BE2C (cell line): ENCODE measurements at regions not wholly inside any gene's neighbourhood (a gene's known extent, or its start where the extent isn't known, plus 50 kb on each side); places are given as distances from the start of the nearest gene placed in this dataset.

Source experiments
- DNase-seq: peaks from one replicate; pipeline ENCODE4 v3.0.0-alpha.2; 2020
- H3K27me3 ChIP-seq: fragments of 250-450 bp; sonication (Bioruptor Pico); 2 replicates; pipeline ENCODE4 v1.5.1; 2020; ENCODE audit warnings: mild to moderate bottlenecking
- H3K36me3 ChIP-seq: fragments of 250-450 bp; sonication (Bioruptor Pico); 2 replicates; pipeline ENCODE4 v1.5.1; 2020; ENCODE audit warnings: mild to moderate bottlenecking
- H3K4me1 ChIP-seq: fragments of 250-450 bp; sonication (Bioruptor Pico); 2 replicates; pipeline ENCODE4 v1.5.1; 2020
- H3K4me3 ChIP-seq: 2 replicates; pipeline ENCODE4 v1.5.1; 2011; ENCODE audit warnings: low read depth, low read length
- H3K9me3 ChIP-seq: fragments of 250-450 bp; sonication (Bioruptor Pico); 2 replicates; pipeline ENCODE4 v1.5.1; 2020
- CTCF ChIP-seq: IDR thresholded peaks from 2 replicates; pipeline ENCODE4 v1.5.1; 2012; ENCODE audit warnings: mild to moderate bottlenecking, low read depth, low read length

DNA sequence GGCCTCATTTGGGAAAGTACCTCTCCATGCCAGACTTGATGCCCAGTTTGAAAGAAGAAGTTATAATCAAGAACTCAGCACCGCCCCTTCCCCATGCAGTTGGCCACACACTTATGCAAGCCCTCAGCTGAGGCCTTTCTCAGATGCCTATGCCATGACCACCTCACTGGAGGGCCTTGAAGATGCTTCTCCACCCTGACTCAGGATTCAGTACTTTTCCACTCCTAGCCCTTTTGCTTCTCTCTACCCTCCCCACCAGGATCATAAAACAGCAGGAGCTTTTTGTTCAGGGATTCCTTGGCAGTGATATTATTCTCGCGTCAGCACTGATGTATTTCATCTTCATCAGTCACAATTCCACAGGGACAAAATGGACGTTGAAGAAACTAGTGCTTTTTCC lies 313.5 kb downstream of the PYDC2 start:
- DNase-seq: no peak
- Histone ChIP-seq H3K27me3 (no peaks in the 10 kb centered on the region), H3K4me1 (no peaks in the 10 kb centered on the region), H3K9me3 (no peaks in the 10 kb centered on the region; the same call in 1 of the 2 replicates), H3K4me3 (no peak overlapping the region), H3K36me3 (no peaks in the 10 kb centered on the region)
- no peak for TF ChIP-seq CTCF

DNA sequence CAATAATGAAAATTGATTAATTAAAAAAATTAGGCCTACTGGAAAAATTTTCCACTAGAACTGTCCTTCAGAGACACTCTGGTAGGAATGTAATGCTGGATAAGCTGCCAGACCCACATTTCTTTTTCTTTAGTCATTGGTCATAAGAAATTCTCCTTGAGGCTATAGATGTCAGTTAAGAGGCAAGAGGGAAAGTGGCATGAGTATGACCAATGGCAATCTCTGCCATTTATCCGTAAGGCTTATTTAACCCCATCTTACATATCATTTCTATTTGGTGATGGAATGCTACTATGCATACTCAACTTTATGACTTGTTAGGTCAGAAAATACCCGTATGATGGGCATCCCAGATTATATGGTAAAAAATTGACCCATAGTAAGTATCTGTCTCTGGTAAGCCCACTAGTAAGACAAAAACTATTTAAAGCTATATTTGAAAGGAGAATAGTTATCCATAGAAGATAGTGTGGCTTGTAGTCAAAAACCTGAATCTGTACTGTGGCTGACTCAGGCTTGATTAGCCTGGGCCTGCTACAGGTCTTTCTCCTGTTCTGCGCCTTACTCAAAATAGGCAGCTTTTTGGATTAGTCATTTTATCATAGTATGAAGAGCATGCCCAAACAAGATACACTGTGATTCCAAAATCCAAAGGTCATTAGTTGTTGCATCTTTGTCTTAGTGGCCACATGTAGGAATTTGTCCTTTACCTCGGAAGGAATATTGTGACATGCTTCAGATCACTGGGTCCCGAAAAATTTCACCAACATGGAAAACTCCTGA lies 314.7 kb downstream of the PYDC2 start:
- Histone ChIP-seq H3K27me3 (no peaks in the 10 kb centered on the region), H3K4me1 (no peaks in the 10 kb centered on the region), H3K36me3 (no peaks in the 10 kb centered on the region), H3K4me3 (no peak overlapping the region), H3K9me3 (no peaks in the 10 kb centered on the region; the same call in 1 of the 2 replicates)
- no peak for DNase-seq
- TF ChIP-seq CTCF: no peak

- Histone ChIP-seq H3K4me3 (no peak overlapping the region), H3K27me3 (no peaks in the 10 kb centered on the region), H3K36me3 (no peaks in the 10 kb centered on the region), H3K4me1 (no peaks in the 10 kb centered on the region), H3K9me3 (no peaks in the 10 kb centered on the region; the same call in 1 of the 2 replicates)
- TF ChIP-seq CTCF: no peak
- DNase-seq: no peak
These were observed 320.1 kb downstream of the PYDC2 start for GRCh38 chr3:191781044-191781443.

GRCh38 chr3:191783024-191783423 lies 322.1 kb downstream of the PYDC2 start:
- no peaks in the 10 kb centered on the region; the same call in 1 of the 2 replicates for H3K9me3 ChIP-seq
- no peak for DNase-seq
- no peaks in the 10 kb centered on the region for H3K36me3 ChIP-seq
- H3K27me3 ChIP-seq: no peaks in the 10 kb centered on the region
- TF ChIP-seq CTCF: no peak
- H3K4me1 ChIP-seq: no peaks in the 10 kb centered on the region
- H3K4me3 ChIP-seq: no peak overlapping the region

DNA sequence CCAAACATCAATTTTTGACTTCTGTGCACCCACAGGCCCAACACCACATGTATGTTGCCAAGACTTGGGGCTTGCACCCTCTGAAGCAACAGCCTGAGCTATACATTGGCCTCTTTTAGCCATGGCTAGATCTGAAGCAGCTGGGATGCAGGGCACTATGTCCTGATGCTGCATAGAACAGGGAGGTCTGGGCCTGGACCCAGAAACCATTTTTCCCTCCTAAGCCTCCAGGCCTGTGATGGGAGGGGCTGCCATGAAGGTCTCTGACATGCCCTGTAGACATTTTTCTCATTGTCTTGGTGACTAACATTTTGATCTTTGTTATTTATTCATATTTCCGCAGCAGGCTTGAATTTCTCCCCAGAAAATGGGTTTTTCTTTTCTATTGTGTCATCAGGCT lies 330.0 kb downstream of the PYDC2 start:
- no peaks in the 10 kb centered on the region for H3K27me3 ChIP-seq
- no peaks in the 10 kb centered on the region; the same call in 1 of the 2 replicates for H3K9me3 ChIP-seq
- TF ChIP-seq CTCF: no peak
- H3K4me3 ChIP-seq: no peak overlapping the region
- H3K36me3 ChIP-seq: no peaks in the 10 kb centered on the region
- no peaks in the 10 kb centered on the region for H3K4me1 ChIP-seq
- no peak for DNase-seq

DNA sequence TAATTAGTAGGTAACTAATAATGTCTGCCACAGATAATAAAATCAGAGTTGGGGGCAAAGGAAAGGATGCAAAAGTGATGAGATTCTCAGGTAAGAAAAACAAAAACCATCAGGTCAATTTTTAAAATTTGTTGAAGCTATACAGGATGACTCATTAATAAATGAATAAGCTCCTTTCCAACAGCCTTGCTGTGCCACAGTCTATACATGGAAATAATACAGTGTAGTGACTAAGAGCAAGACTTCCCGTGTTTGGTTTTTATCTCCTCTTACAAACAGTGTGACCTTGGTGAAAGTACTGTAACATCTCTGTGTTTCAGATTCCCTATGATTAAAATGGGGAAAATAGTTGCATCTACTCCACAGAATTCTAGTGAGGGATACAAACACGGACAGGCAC lies 331.6 kb downstream of the PYDC2 start:
- H3K9me3 ChIP-seq: no peaks in the 10 kb centered on the region; the same call in 1 of the 2 replicates
- H3K36me3 ChIP-seq: no peaks in the 10 kb centered on the region
- no peak for TF ChIP-seq CTCF
- DNase-seq: no peak
- H3K4me1 ChIP-seq: no peaks in the 10 kb centered on the region
- H3K27me3 ChIP-seq: no peaks in the 10 kb centered on the region
- H3K4me3 ChIP-seq: no peak overlapping the region
